HepG2 (cell line): ENCODE measurements at regions not wholly inside any gene's neighbourhood (a gene's known extent, or its start where the extent isn't known, plus 50 kb on each side); places are given as distances from the start of the nearest gene placed in this dataset.

ENCODE experiments used
- ARNTL ChIP-seq: sonication (generic); formaldehyde crosslinking; IDR thresholded peaks from 2 replicates; pipeline ENCODE4 v1.4.0; 2020; ENCODE audit warnings: mild to moderate bottlenecking, missing genetic modification reagents
- BCL6 ChIP-seq: IDR thresholded peaks from 2 replicates; pipeline ENCODE4 v1.6.1; 2016; ENCODE audit warnings: missing genetic modification reagents, missing compliant biosample characterization
- CHD2 ChIP-seq: IDR thresholded peaks from 2 replicates; pipeline ENCODE4 v1.6.1; 2011; ENCODE audit warnings: low read depth, low read length, improper control_type of control experiment
- GATAD1 ChIP-seq: IDR thresholded peaks from 2 replicates; pipeline ENCODE4 v1.6.1; 2016; ENCODE audit warnings: missing genetic modification reagents, missing compliant biosample characterization
- MAZ ChIP-seq, 2 experiments: sonication (generic) in 1 of 2; formaldehyde crosslinking in 1 of 2; IDR thresholded peaks; 2 replicates each; pipeline versions ENCODE4 v1.5.0 to v1.6.1; 2012 to 2020; ENCODE audit warnings: low read depth in 2 of 2, mild to moderate bottlenecking in 2 of 2, borderline replicate concordance in 1 of 2, improper control_type of control experiment in 1 of 2, low read length in 1 of 2, missing genetic modification reagents in 1 of 2, moderate library complexity in 1 of 2
- PAWR ChIP-seq: sonication (generic); formaldehyde crosslinking; IDR thresholded peaks from 2 replicates; pipeline ENCODE4 v1.4.0; 2020; ENCODE audit warnings: missing genetic modification reagents, mild to moderate bottlenecking, borderline replicate concordance
- SIN3A ChIP-seq: IDR thresholded peaks from 2 replicates; pipeline ENCODE4 v1.6.1; 2011; ENCODE audit warnings: low read depth, mild to moderate bottlenecking, control low read depth, low read length, borderline replicate concordance
- USF2 ChIP-seq, 2 experiments: sonication (generic) in 1 of 2; formaldehyde crosslinking in 1 of 2; IDR thresholded peaks; 2 replicates each; pipeline versions ENCODE4 v1.5.1 to v1.6.1; 2011 to 2020; ENCODE audit warnings: borderline replicate concordance in 1 of 2, low read depth in 1 of 2, low read length in 1 of 2, mild to moderate bottlenecking in 1 of 2, missing genetic modification reagents in 1 of 2, moderate library complexity in 1 of 2
- ZBTB49 ChIP-seq: sonication (generic); formaldehyde crosslinking; IDR thresholded peaks from 2 replicates; pipeline ENCODE4 v1.4.0; 2020; ENCODE audit warnings: missing genetic modification reagents, borderline replicate concordance
- ZNF274 ChIP-seq: sonication (generic); formaldehyde crosslinking; IDR thresholded peaks from 2 replicates; pipeline ENCODE4 v1.5.1; 2020; ENCODE audit warnings: mild to moderate bottlenecking, missing genetic modification reagents
- TF ChIP-seq, protein P1 (sequence below): sonication (generic); formaldehyde crosslinking; IDR thresholded peaks from 2 replicates; pipeline ENCODE4 v1.5.0; 2020; ENCODE audit warnings: missing genetic modification reagents

GRCh38 chr10:127801302-127801701, 64.3 kb downstream of the FOXI2 start:
- TF ChIP-seq ZNF274 (CRISPR knock-in tag) (no peak), ARNTL (no peak), GATAD1 (CRISPR knock-in tag) (no peak), SIN3A (no peak), CHD2 (no peak), USF2 (IDR thresholded peaks at IDR 0.05; ENCODE audit: low read depth, low read length) (no peak), USF2 (CRISPR knock-in tag; IDR thresholded peaks at IDR 0.05; ENCODE audit: borderline replicate concordance) (no peak), ZBTB49 (CRISPR knock-in tag) (no peak), BCL6 (CRISPR knock-in tag) (no peak), MAZ (IDR thresholded peaks at IDR 0.05; ENCODE audit: borderline replicate concordance, low read depth, low read length) (no peak), MAZ (CRISPR knock-in tag; IDR thresholded peaks at IDR 0.05; ENCODE audit: low read depth) (no peak), PAWR (CRISPR knock-in tag) (no peak)
- TF ChIP-seq, protein P1, sequence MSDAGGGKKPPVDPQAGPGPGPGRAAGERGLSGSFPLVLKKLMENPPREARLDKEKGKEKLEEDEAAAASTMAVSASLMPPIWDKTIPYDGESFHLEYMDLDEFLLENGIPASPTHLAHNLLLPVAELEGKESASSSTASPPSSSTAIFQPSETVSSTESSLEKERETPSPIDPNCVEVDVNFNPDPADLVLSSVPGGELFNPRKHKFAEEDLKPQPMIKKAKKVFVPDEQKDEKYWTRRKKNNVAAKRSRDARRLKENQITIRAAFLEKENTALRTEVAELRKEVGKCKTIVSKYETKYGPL (CRISPR knock-in tag) = no peak
